ENCODE measurements at regions not wholly inside any gene's neighbourhood (a gene's known extent, or its start where the extent isn't known, plus 50 kb on each side); places are given as distances from the start of the nearest gene placed in this dataset.
A peak's percentile ranks its signal among the peaks of the same experiment; 100 is the strongest.

- Histone ChIP-seq H3K79me2 (ENCODE audit: control insufficient read depth, insufficient read depth, low read length) (no peaks in the 10 kb centered on the region), H2AFZ (ENCODE audit: control insufficient read depth, low read length) (no peak overlapping the region), H3K9ac (ENCODE audit: control insufficient read depth, extremely low read depth, insufficient read depth, low read length) (no peak overlapping the region), H3K4me3 (ENCODE audit: control insufficient read depth in 2 of 3, extremely low read depth in 1 of 3, insufficient read depth in 2 of 3, low read depth in 1 of 3, low read length in 3 of 3) (no peak overlapping the region), H3K4me1 (ENCODE audit: control insufficient read depth, extremely low read depth, insufficient read depth, low read length) (peaks cover 6% of the 10 kb centered on the region), H3K36me3 (ENCODE audit: control insufficient read depth in 2 of 2, extremely low read depth in 1 of 2, insufficient read depth in 2 of 2, low read length in 2 of 2) (no peaks in the 10 kb centered on the region), H4K20me1 (ENCODE audit: control insufficient read depth, extremely low read depth, insufficient read depth, low read length) (no peaks in the 10 kb centered on the region), H3K4me2 (ENCODE audit: control insufficient read depth, extremely low read depth, insufficient read depth, low read depth, low read length) (no peak overlapping the region), H3K27ac (ENCODE audit: control insufficient read depth, insufficient read depth, low read length) (no peak overlapping the region), H3K27me3 (ENCODE audit: control insufficient read depth, extremely low read depth, insufficient read depth, low read length) (no peaks in the 10 kb centered on the region), H3K9me3 (ENCODE audit: control insufficient read depth, low read depth, low read length) (no peaks in the 10 kb centered on the region), H3K9me1 (ENCODE audit: control insufficient read depth, extremely low read depth, insufficient read depth, low read length) (no peaks in the 10 kb centered on the region)
- TF ChIP-seq CTCF (optimal IDR thresholded peaks at IDR 0.05 in 1 of 3, IDR thresholded peaks at IDR 0.05 in 1 of 3, conservative IDR thresholded peaks at IDR 0.05 in 1 of 3; ENCODE audit: extremely low read depth in 1 of 3, insufficient read depth in 2 of 3, low read length in 3 of 3) (no peak), EZH2 (IDR thresholded peaks at IDR 0.05; ENCODE audit: low read length) (no peak)
- dilution Hi-C loops (cut with MboI; ENCODE audit: extremely low pct_ligation_motif_present, low sequenced_read_pairs): no loop called here
- FAIRE-seq (no peak), DNase-seq (ENCODE audit: low read depth, low spot score) (no peak)
Measured at GRCh38 chr2:83022631-83023210, 1436.4 kb downstream of the SUCLG1 start.

GRCh38 chr2:83017366-83018090 lies 1441.6 kb downstream of the SUCLG1 start:
- H4K20me1 ChIP-seq (ENCODE audit: control insufficient read depth, extremely low read depth, insufficient read depth, low read length): no peaks in the 10 kb centered on the region
- H3K9me1 ChIP-seq (ENCODE audit: control insufficient read depth, extremely low read depth, insufficient read depth, low read length): no peaks in the 10 kb centered on the region
- peaks cover 21% of the 10 kb centered on the region for H3K4me1 ChIP-seq (ENCODE audit: control insufficient read depth, extremely low read depth, insufficient read depth, low read length)
- DNase-seq (ENCODE audit: low read depth, low spot score) (peak; percentile 76), FAIRE-seq (no peak)
- no peaks in the 10 kb centered on the region for H3K79me2 ChIP-seq (ENCODE audit: control insufficient read depth, insufficient read depth, low read length)
- no peaks in the 10 kb centered on the region for H3K36me3 ChIP-seq (ENCODE audit: control insufficient read depth in 2 of 2, extremely low read depth in 1 of 2, insufficient read depth in 2 of 2, low read length in 2 of 2)
- peak overlapping the region in 2 of 3 experiments; percentile 14 to 25 for H3K4me3 ChIP-seq (ENCODE audit: control insufficient read depth in 2 of 3, extremely low read depth in 1 of 3, insufficient read depth in 2 of 3, low read depth in 1 of 3, low read length in 3 of 3)
- H3K9me3 ChIP-seq (ENCODE audit: control insufficient read depth, low read depth, low read length): no peaks in the 10 kb centered on the region
- dilution Hi-C loops (cut with MboI; ENCODE audit: extremely low pct_ligation_motif_present, low sequenced_read_pairs): no loop called here
- peak overlapping the region; percentile 77 for H3K27ac ChIP-seq (ENCODE audit: control insufficient read depth, insufficient read depth, low read length)
- H2AFZ ChIP-seq (ENCODE audit: control insufficient read depth, low read length): peak overlapping the region; percentile 65
- no peak for TF ChIP-seq EZH2 (IDR thresholded peaks at IDR 0.05; ENCODE audit: low read length)
- TF ChIP-seq CTCF (optimal IDR thresholded peaks at IDR 0.05 in 1 of 3, IDR thresholded peaks at IDR 0.05 in 1 of 3, conservative IDR thresholded peaks at IDR 0.05 in 1 of 3; ENCODE audit: extremely low read depth in 1 of 3, insufficient read depth in 2 of 3, low read length in 3 of 3): no peak
- peak overlapping the region; percentile 43 for H3K4me2 ChIP-seq (ENCODE audit: control insufficient read depth, extremely low read depth, insufficient read depth, low read depth, low read length)
- H3K9ac ChIP-seq (ENCODE audit: control insufficient read depth, extremely low read depth, insufficient read depth, low read length): peak overlapping the region; percentile 38
- no peaks in the 10 kb centered on the region for H3K27me3 ChIP-seq (ENCODE audit: control insufficient read depth, extremely low read depth, insufficient read depth, low read length)
